ENCODE measurements at regions not wholly inside any gene's neighbourhood (a gene's known extent, or its start where the extent isn't known, plus 50 kb on each side); places are given as distances from the start of the nearest gene placed in this dataset.

GRCh38 chr13:86402500-86402899 lies 603.3 kb upstream of the SLITRK6 start:
- TF ChIP-seq EZH2phosphoT487 (IDR thresholded peaks at IDR 0.05; ENCODE audit: insufficient read depth, low read depth): no peak
- TF ChIP-seq EZH2 (IDR thresholded peaks at IDR 0.05; ENCODE audit: insufficient read depth, poor library complexity, severe bottlenecking): no peak

Measured in GM23248 (cell line).